ENCODE measurements at regions not wholly inside any gene's neighbourhood (a gene's known extent, or its start where the extent isn't known, plus 50 kb on each side); places are given as distances from the start of the nearest gene placed in this dataset.

DNA sequence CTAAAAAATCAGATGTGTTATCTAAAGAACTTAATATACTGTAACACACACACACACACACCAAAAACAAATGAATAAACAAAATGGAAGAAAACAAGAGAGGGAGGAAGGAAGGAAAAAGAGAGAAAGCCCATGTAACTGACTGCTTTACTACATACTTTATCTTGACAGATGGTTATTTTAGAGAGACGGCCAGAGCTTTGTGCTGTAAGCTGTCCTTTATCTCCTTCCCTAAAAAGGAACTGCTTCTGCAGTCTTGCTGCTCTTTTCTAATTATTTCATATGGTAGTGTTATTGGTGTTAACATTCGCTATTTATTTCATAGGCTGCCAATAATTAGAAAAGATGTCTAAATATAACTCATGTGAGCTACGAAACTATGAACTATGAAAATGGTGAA lies 1384.6 kb downstream of the MRPL39 start:
- TF ChIP-seq, protein P1, sequence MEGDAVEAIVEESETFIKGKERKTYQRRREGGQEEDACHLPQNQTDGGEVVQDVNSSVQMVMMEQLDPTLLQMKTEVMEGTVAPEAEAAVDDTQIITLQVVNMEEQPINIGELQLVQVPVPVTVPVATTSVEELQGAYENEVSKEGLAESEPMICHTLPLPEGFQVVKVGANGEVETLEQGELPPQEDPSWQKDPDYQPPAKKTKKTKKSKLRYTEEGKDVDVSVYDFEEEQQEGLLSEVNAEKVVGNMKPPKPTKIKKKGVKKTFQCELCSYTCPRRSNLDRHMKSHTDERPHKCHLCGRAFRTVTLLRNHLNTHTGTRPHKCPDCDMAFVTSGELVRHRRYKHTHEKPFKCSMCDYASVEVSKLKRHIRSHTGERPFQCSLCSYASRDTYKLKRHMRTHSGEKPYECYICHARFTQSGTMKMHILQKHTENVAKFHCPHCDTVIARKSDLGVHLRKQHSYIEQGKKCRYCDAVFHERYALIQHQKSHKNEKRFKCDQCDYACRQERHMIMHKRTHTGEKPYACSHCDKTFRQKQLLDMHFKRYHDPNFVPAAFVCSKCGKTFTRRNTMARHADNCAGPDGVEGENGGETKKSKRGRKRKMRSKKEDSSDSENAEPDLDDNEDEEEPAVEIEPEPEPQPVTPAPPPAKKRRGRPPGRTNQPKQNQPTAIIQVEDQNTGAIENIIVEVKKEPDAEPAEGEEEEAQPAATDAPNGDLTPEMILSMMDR (IDR thresholded peaks at IDR 0.05): no peak
- TF ChIP-seq POLR2A (IDR thresholded peaks at IDR 0.05): no peak
